Loucy (cell line): ENCODE measurements at regions not wholly inside any gene's neighbourhood (a gene's known extent, or its start where the extent isn't known, plus 50 kb on each side); places are given as distances from the start of the nearest gene placed in this dataset.

Experiments used
- H2AFZ ChIP-seq: fragments of 200-600 bp; sonication (generic); 2 replicates; pipeline ENCODE4 v1.6.0; 2016; ENCODE audit warnings: antibody characterized with exemption, mild to moderate bottlenecking, low read length, moderate library complexity
- H3F3A ChIP-seq: fragments of 200-600 bp; 2 replicates; pipeline ENCODE4 v1.6.0; 2016; ENCODE audit warnings: antibody characterized with exemption, low read depth, mild to moderate bottlenecking
- H3K27me3 ChIP-seq: fragments of 200-600 bp; sonication (generic); 2 replicates; pipeline ENCODE4 v1.6.1; 2014; ENCODE audit warnings: low read length, mild to moderate bottlenecking; ENCODE audit not compliant: insufficient read depth, poor library complexity, severe bottlenecking
- H3K36me3 ChIP-seq: fragments of 200-600 bp; sonication (generic); 2 replicates; pipeline ENCODE4 v1.6.1; 2016; ENCODE audit warnings: low read length; ENCODE audit not compliant: insufficient read depth
- H3K4me1 ChIP-seq: fragments of 200-600 bp; sonication (generic); 2 replicates; pipeline ENCODE4 v1.5.1; 2014; ENCODE audit warnings: low read length, mild to moderate bottlenecking; ENCODE audit not compliant: insufficient read depth, poor library complexity, severe bottlenecking
- H3K4me2 ChIP-seq: fragments of 200-600 bp; sonication (generic); 2 replicates; pipeline ENCODE4 v1.6.0; 2014; ENCODE audit warnings: antibody characterized with exemption, low read length, low read depth, mild to moderate bottlenecking; ENCODE audit not compliant: poor library complexity, severe bottlenecking
- H3K4me3 ChIP-seq: fragments of 200-600 bp; sonication (generic); 2 replicates; pipeline ENCODE4 v1.5.1; 2014; ENCODE audit warnings: low read length, mild to moderate bottlenecking, mixed read lengths; ENCODE audit not compliant: poor library complexity, severe bottlenecking
- H3K79me2 ChIP-seq: fragments of 200-600 bp; sonication (generic); 2 replicates; pipeline ENCODE4 v1.6.1; 2014; ENCODE audit warnings: low read length; ENCODE audit not compliant: insufficient read depth
- H3K9ac ChIP-seq: fragments of 200-600 bp; sonication (generic); 2 replicates; pipeline ENCODE4 v1.6.0; 2014; ENCODE audit warnings: mild to moderate bottlenecking, low read depth, low read length, moderate library complexity; ENCODE audit not compliant: poor library complexity, severe bottlenecking
- H3K9me2 ChIP-seq: fragments of 200-600 bp; sonication (generic); replicated peaks from 2 replicates; pipeline ENCODE4 v1.6.1; 2016; ENCODE audit warnings: low read depth, low read length, mixed read lengths
- H3K9me3 ChIP-seq: fragments of 200-600 bp; sonication (generic); 2 replicates; pipeline ENCODE4 v1.6.1; 2014; ENCODE audit warnings: mild to moderate bottlenecking, antibody characterized with exemption, low read length, low read depth; ENCODE audit not compliant: insufficient read depth
- H4K20me1 ChIP-seq: fragments of 200-600 bp; sonication (generic); 2 replicates; pipeline ENCODE4 v1.6.0; 2014; ENCODE audit warnings: antibody characterized with exemption, low read length, mild to moderate bottlenecking; ENCODE audit not compliant: insufficient read depth, poor library complexity, severe bottlenecking
- EZH2phosphoT487 ChIP-seq: fragments of 200-600 bp; IDR thresholded peaks from 2 replicates; pipeline ENCODE4 v1.6.1; 2018; ENCODE audit warnings: antibody characterized with exemption, mild to moderate bottlenecking, moderate library complexity, borderline replicate concordance
- TF ChIP-seq, protein P1 (sequence below): fragments of 200-600 bp; sonication (generic); conservative IDR thresholded peaks from 2 replicates; pipeline ENCODE4 v1.5.1; 2014; ENCODE audit warnings: mild to moderate bottlenecking, antibody characterized with exemption, low read length

DNA sequence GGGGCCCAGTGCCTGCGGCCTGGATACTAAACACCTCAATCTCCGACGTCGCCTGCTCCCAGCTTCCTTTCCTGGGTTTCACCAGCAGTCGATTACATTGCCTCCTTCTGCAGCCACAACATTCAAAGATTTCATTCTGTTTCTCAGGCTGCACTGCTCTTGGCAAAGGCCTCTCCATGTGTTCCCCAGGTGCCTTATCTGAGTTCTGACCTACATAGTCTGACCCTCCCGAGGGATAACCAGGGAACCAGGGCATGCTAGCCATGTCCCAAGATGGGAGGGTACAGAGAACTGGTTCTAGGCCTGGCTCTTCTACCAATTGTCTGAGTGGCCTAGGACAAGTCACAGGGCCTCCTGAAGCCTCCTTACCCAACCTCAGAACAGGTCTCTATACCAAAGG lies 62.2 kb upstream of the ACSL1 start:
- H3K4me3 ChIP-seq, result no peak overlapping the region
- TF ChIP-seq, protein P1, sequence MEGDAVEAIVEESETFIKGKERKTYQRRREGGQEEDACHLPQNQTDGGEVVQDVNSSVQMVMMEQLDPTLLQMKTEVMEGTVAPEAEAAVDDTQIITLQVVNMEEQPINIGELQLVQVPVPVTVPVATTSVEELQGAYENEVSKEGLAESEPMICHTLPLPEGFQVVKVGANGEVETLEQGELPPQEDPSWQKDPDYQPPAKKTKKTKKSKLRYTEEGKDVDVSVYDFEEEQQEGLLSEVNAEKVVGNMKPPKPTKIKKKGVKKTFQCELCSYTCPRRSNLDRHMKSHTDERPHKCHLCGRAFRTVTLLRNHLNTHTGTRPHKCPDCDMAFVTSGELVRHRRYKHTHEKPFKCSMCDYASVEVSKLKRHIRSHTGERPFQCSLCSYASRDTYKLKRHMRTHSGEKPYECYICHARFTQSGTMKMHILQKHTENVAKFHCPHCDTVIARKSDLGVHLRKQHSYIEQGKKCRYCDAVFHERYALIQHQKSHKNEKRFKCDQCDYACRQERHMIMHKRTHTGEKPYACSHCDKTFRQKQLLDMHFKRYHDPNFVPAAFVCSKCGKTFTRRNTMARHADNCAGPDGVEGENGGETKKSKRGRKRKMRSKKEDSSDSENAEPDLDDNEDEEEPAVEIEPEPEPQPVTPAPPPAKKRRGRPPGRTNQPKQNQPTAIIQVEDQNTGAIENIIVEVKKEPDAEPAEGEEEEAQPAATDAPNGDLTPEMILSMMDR, result no peak
- TF ChIP-seq EZH2phosphoT487, result no peak
- no peak overlapping the region for H3K4me2 ChIP-seq
- H3K9ac ChIP-seq, result no peak overlapping the region
- no peaks in the 10 kb centered on the region for H4K20me1 ChIP-seq
- H3K79me2 ChIP-seq, result no peaks in the 10 kb centered on the region
- no peaks in the 10 kb centered on the region for H3K4me1 ChIP-seq
- no peaks in the 10 kb centered on the region for H3K9me3 ChIP-seq
- H3K27me3 ChIP-seq, result no peaks in the 10 kb centered on the region
- no peak overlapping the region for H2AFZ ChIP-seq
- H3K9me2 ChIP-seq, result no peaks in the 10 kb centered on the region
- H3F3A ChIP-seq, result no peaks in the 10 kb centered on the region
- no peaks in the 10 kb centered on the region for H3K36me3 ChIP-seq

DNA sequence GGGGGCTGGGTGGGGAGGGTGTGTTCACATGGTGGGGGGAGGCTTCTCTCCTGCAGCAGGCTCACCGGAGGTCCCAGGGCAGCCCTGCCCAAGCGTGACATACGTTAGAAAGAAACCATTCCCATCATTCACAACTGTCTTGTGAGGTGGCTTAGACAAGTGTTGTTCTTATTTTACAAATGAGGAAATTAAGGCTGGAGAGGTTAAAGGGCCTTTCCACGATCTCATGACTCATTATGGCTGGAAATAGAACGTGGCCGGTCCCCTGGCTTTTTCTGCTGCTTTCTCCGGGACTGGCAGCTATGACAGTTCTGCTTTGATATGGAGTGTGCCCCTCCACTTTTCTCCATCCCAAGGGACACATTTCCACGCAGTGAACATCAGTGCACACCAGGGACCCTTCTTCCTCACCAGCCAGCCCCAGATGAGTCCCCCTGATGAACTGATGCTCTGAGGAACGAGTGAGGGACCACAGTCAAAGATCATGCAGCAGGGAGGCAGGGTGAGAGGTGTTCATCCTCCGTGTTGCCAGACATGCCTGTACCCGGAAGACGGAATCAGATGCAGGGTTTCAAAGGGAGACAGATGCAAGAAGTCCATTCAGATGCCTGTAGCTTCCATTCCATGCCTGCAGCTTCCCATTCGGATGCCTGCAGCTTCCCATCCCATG lies 64.0 kb upstream of the ACSL1 start:
- H3K4me2 ChIP-seq, result no peak overlapping the region
- H3K9me2 ChIP-seq, result no peaks in the 10 kb centered on the region
- TF ChIP-seq, protein P1, result no peak
- no peak for TF ChIP-seq EZH2phosphoT487
- no peaks in the 10 kb centered on the region for H3K36me3 ChIP-seq
- no peak overlapping the region for H2AFZ ChIP-seq
- no peak overlapping the region for H3K9ac ChIP-seq
- no peaks in the 10 kb centered on the region for H4K20me1 ChIP-seq
- H3K27me3 ChIP-seq, result no peaks in the 10 kb centered on the region
- no peaks in the 10 kb centered on the region for H3K4me1 ChIP-seq
- no peaks in the 10 kb centered on the region for H3K9me3 ChIP-seq
- no peaks in the 10 kb centered on the region for H3K79me2 ChIP-seq
- H3F3A ChIP-seq, result no peaks in the 10 kb centered on the region
- no peak overlapping the region for H3K4me3 ChIP-seq

DNA sequence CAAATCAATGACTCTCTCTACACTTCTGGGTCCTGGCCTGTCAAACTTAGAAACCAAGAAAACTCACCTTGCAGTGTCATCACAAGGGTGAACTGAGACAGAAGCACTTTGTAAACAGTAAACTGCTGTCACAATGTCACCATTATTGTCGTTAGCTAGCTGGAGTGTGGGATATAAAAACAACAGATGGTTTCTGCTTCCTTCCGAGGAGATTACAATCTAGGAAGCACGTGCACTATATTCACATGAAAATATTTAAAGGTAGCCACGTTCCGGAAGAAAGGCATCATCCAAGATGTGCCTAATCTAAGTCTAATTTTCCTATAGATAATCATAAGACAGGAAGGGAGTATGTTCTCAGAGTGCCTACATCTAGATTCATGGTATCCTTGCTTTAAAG lies 64.7 kb upstream of the ACSL1 start:
- no peak overlapping the region for H3K4me3 ChIP-seq
- H3K9me2 ChIP-seq, result no peaks in the 10 kb centered on the region
- H3K4me2 ChIP-seq, result no peak overlapping the region
- no peaks in the 10 kb centered on the region for H3K79me2 ChIP-seq
- H3K4me1 ChIP-seq, result no peaks in the 10 kb centered on the region
- H3K27me3 ChIP-seq, result no peaks in the 10 kb centered on the region
- H3K9ac ChIP-seq, result no peak overlapping the region
- H3K9me3 ChIP-seq, result no peaks in the 10 kb centered on the region
- TF ChIP-seq, protein P1, result no peak
- TF ChIP-seq EZH2phosphoT487, result no peak
- H3K36me3 ChIP-seq, result no peaks in the 10 kb centered on the region
- no peaks in the 10 kb centered on the region for H4K20me1 ChIP-seq
- no peaks in the 10 kb centered on the region for H3F3A ChIP-seq
- no peak overlapping the region for H2AFZ ChIP-seq
